GM21360 (cell line): ENCODE measurements at regions not wholly inside any gene's neighbourhood (a gene's known extent, or its start where the extent isn't known, plus 50 kb on each side); places are given as distances from the start of the nearest gene placed in this dataset.
"Not testable (repeated sequence)": the region's sequence is repeated elsewhere in the genome, so short reads cannot be mapped to it uniquely, and the experiment has no call there.

Source experiments
- ATAC-seq: cut with Tn5 transposase; IDR thresholded peaks from one replicate; pipeline ENCODE4 v1.9.1; 2021; ENCODE audit warnings: mild to moderate bottlenecking, moderate library complexity; ENCODE audit not compliant: unreplicated experiment

GRCh38 chr14:25699981-25700380 lies 650.0 kb upstream of the STXBP6 start:
- ATAC-seq: no peak

GRCh38 chr14:25698111-25698510 lies 648.2 kb upstream of the STXBP6 start:
- ATAC-seq: no peak

DNA sequence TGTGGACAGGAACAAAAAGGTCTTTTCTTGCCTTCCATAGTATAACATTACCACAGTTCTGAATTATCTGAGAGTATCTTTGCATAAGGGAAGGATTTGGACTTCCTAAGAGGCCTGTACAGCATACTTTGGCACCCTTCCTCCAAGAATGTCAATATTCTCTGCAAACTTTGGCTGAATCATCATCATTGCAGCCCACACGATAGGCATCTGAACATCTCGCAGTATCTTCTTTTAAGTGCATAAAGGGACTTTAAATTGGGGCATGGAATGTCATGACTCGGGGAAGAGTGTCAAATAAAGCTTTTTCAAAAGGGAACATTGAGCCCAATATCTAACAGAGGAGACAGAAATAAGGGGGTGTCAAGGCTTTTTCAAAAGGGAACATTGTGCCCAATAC lies 646.2 kb upstream of the STXBP6 start:
- ATAC-seq: no peak

GRCh38 chr14:25685004-25685403 lies 635.1 kb upstream of the STXBP6 start:
- no peak for ATAC-seq

DNA sequence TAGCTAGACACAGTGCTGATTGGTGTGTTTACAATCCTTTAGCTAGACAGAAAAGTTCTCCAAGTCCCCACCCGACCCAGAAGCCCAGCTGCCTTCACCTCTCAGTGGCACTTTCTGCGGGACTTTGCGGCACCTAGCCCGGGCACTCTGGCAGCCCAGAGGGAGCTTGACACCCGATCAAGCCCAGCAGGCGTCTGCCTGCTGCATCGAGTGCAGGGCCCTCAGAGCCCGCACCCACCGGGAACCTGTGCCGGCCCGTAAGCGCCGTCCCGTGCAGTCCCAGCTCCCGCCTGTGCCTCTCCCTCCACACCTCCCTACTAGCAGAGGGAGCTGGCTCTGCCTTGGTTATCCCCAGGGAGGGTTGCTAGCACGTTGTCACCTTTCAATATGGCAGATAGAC lies 631.0 kb upstream of the STXBP6 start:
- ATAC-seq: no peak

GRCh38 chr14:25680511-25680910 lies 630.6 kb upstream of the STXBP6 start:
- ATAC-seq: not testable (repeated sequence)

- ATAC-seq: no peak
Observed at GRCh38 chr14:25677111-25677510, 627.2 kb upstream of the STXBP6 start.

DNA sequence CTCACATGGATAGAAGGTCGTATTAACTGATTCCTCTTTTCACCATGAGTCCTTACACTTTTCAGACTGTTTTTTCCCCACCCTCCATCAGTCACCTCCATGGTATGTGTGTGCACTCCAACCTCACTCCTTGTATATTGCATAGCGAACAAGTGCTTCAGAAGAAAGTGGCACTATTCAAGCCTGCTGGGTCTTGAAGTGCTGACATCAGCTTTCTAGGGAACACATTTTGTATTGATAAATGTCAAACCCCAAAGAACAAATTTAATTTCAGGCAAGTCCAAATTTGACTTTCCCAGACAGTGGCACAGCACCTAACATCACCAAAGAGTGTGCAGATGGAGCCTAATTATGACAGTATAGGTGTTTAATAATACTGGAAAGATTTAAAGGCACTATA lies 617.4 kb upstream of the STXBP6 start:
- no peak for ATAC-seq

- ATAC-seq: no peak
Observed at GRCh38 chr14:25666877-25667276, 616.9 kb upstream of the STXBP6 start.

GRCh38 chr14:25658988-25659387 lies 609.0 kb upstream of the STXBP6 start:
- no peak for ATAC-seq

GRCh38 chr14:25630447-25630846 lies 580.5 kb upstream of the STXBP6 start:
- ATAC-seq: no peak

GRCh38 chr14:25628978-25629377 lies 579.0 kb upstream of the STXBP6 start:
- ATAC-seq: no peak

DNA sequence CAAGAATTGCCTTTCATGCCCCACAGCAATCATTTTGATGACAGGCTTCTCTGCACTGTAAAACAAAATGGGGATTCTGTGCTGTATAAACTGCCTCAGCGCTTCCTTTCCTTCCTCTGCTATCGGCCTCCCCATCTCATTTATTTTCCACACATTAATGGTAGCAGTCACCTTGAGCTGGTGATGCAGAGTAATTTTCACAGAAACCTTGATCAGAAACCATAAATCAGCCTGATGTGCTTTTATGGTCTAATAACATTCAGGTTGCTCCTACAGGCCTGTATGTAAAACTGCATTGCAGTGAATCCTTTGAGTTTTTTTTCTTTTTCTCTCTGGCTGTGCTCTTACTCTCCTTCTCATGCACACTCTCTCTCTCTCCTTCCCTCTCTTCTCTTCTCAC lies 578.4 kb upstream of the STXBP6 start:
- ATAC-seq: no peak

- no peak for ATAC-seq
Observed at GRCh38 chr14:25626986-25627385, 577.0 kb upstream of the STXBP6 start.

- no peak for ATAC-seq
Observed at GRCh38 chr14:25622763-25623162, 572.8 kb upstream of the STXBP6 start.

DNA sequence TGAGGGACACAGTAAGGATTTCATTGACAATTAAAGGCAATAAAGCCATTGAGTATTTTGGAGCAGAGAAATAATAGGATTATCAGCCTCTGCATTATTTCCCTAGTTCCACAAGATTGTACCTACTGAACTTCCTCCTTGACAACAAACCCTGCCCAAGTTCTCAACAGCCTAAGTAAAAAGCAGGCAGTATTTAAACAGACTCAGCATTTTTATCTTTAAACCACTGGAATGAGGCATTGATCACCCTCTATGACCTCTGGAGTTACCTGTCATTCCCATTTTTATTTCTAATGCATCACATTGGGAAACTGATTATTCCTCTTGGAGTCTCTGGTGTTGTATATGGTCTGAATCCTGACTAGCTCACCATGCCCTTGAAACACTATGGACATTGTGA lies 570.6 kb upstream of the STXBP6 start:
- ATAC-seq: no peak

GRCh38 chr14:25615174-25615573 lies 565.2 kb upstream of the STXBP6 start:
- ATAC-seq: no peak

DNA sequence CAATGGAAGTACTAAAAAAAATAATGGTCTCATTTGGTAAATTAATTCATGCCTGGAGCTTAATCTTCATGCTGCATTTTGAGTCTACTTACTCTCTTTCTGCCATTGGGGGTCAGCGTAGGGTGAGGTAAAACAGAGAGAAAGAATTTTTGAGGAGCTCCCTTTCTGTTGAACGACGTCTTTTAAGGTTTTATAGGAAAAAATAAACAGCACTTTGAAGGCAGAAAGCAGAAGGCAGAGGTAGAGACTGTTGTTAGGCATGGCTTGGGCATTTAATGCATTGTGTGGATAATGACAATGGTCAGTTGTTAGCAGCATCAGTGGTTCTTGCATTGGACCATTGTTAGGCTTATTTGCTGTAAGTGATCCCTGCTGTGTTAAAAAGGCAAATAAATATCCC lies 557.2 kb upstream of the STXBP6 start:
- ATAC-seq: no peak

DNA sequence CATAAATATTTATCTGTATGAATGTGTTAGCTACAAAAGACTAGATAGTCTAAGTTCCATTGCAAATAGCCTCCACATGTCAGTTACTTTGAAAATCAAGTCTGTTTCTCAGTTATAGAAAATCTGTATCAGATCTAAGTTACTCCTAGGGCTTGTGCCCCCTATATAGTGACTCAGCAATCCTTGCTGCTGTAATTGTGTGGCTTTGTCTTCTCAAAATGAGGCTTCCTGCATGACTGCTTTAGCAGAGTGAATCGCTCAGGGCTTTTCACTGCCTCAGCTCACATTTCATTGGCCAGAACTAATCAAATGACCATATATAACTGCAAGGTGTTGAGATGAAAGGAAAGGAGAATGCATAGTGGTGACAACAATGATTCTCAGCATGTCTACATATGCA lies 552.2 kb upstream of the STXBP6 start:
- ATAC-seq: no peak

DNA sequence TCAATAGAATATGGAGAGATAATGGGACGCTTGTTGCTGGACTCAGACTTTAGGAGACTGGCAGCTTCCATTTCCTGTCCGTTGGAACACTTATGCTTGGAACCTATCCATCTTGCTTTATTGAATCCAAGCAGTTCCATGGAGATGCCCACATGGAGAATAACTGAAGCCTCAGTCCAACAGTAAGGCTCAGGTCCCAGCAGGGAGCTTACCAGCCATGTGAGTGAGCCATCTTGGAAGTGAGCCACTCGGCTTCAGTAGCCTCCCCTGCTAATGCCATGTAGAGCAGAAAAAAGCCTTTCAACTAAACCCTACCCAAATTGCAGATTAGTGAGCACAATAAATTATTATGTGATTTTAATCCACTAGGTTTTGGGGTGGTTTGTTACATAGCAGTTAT lies 538.8 kb upstream of the STXBP6 start:
- no peak for ATAC-seq

GRCh38 chr14:25574628-25575325 lies 524.8 kb upstream of the STXBP6 start:
- no peak for ATAC-seq

GRCh38 chr14:25570483-25570882 lies 520.5 kb upstream of the STXBP6 start:
- no peak for ATAC-seq

DNA sequence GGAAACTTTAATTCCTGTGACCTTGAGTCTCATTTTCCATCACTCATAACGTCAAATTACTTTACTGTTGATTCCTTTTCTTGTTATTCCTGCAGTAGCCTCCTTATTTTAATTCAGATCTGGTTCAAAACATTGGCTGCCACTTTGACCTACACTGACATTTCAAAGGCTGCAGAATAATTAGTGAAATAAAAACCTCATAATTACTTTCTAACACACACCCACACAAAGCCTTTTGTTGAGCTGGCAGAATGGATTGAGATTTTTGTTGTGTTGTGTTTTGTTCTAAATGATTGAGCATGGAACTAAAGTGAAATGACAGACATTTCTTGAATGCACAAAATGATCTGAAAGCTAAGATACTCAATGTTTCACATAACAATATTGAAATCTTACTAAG lies 507.5 kb upstream of the STXBP6 start:
- no peak for ATAC-seq
